Heart right ventricle (tissue), 16 donors: ENCODE measurements at regions not wholly inside any gene's neighbourhood (a gene's known extent, or its start where the extent isn't known, plus 50 kb on each side); places are given as distances from the start of the nearest gene placed in this dataset.

Experiments used
- ATAC-seq, 8 donors: fragments of 200-7000 bp; cut with Tn5 transposase; one replicate each; pipeline ENCODE4 v1.9.1; 2020; ENCODE audit warnings: mild to moderate bottlenecking in 8 of 8, moderate library complexity in 8 of 8, moderate number of reproducible peaks in 1 of 8
- DNase-seq, 2 donors: peaks; one replicate each; pipeline ENCODE4 v3.0.0-alpha.2; 2020
- H3K27ac ChIP-seq, 10 donors: fragments of 200-600 bp; sonication (generic) in 2 of 10; one replicate each; pipeline versions ENCODE4 v1.5.0 to v1.8.0; 2020 to 2022; ENCODE audit warnings: mild to moderate bottlenecking in 3 of 10
- H3K27me3 ChIP-seq, 7 donors: fragments of 200-600 bp; one replicate each; pipeline ENCODE4 v1.8.0; 2021 to 2022; ENCODE audit warnings: mild to moderate bottlenecking in 2 of 7
- H3K36me3 ChIP-seq, 9 donors: fragments of 200-600 bp; sonication (generic) in 1 of 9; one replicate each; pipeline versions ENCODE4 v1.5.0 to v1.8.0; 2020 to 2022; ENCODE audit warnings: mild to moderate bottlenecking in 2 of 9
- H3K4me1 ChIP-seq, 9 donors: fragments of 200-600 bp; sonication (generic) in 1 of 9; one replicate each; pipeline versions ENCODE4 v1.5.0 to v1.8.0; 2020 to 2022; ENCODE audit warnings: mild to moderate bottlenecking in 4 of 9
- H3K4me3 ChIP-seq, 10 donors: fragments of 200-600 bp; sonication (generic) in 2 of 10; one replicate each; pipeline versions ENCODE4 v1.5.0 to v1.8.0; 2020 to 2022; ENCODE audit warnings: mild to moderate bottlenecking in 7 of 10, moderate library complexity in 2 of 10
- H3K9me3 ChIP-seq, 11 donors: fragments of 200-600 bp in 10 of 11; sonication (generic) in 2 of 11; one replicate each; pipeline versions ENCODE4 v1.5.0 to v1.8.0; 2013 to 2022; ENCODE audit warnings: mild to moderate bottlenecking in 2 of 11, control low read depth in 1 of 11, moderate library complexity in 1 of 11
- CTCF ChIP-seq, 9 donors: fragments of 200-600 bp; sonication (generic) in 2 of 9; IDR thresholded peaks; one replicate each; pipeline versions ENCODE4 v1.5.0 to v1.8.0; 2021 to 2022; ENCODE audit warnings: antibody characterized with exemption in 9 of 9, mild to moderate bottlenecking in 5 of 9, moderate library complexity in 1 of 9
- WGBS, 2 donors: extraction: QIAGEN DNeasy Blood & Tissue Kit; methylation state at CpG; one replicate each; pipeline ENCODE4 v1.1.7; 2013; ENCODE audit warnings: inconsistent platforms in 1 of 2; 5-methylcytosine and 5-hydroxymethylcytosine counted together
- intact Hi-C, 10 donors: fragments of 100-400 bp; cut with DNase I; formaldehyde crosslinking; loops; one replicate each; pipeline versions ENCODE4 v1.11.1 to v1.14.2; 2022
- donor health status: Arrhythmogenic right ventricular cardiomyopathy.
- donor health status: ischemic (EF 13 %, LVEDD 7.1; RV severe dilation, severe dysfunction).
- donor health status: healthy with polysubstance abuse.
- donor health status: DM: no; HTN: yes; CAD: no.
- donor health status: DM: no; HTN: no; CAD: no.
- donor health status: ischemic (EF 25% LVEDD 6.9; RV normal size, moderate dysfunction).
- donor health status: ischemic (EF 25% LVEDD 5.7; RV mildly dilated, moderate dysfunction).
- donor health status: healthy.
- donor health status: DM: yes; HTN: yes; CAD: no.
- donor health status: Ischemic cardiomyopathy.
- donor health status: ischemic (EF 35%, LVEDD 5.7; RV mildly dilated, moderate dysfunction).
- donor health status: nonischemic (EF 11% LVEDD 7.7; RV severe dilation, severe dysfunction).
- donor health status: DM: yes; HTN: yes; CAD: no.
- donor health status: PGD.
- donor health status: ischemic (EF 29% LVEDD 5.4; RV normal size, mild dysfunction).
- donor health status: nonischemic (EF 23%, LVEDD 6.1; RV moderate dilation, normal function).

- Histone ChIP-seq H3K27me3 (peaks cover 0 to 13% (median 0%) of the 10 kb centered on the region in 7 donors), H3K4me1 (no peaks in the 10 kb centered on the region), H3K9me3 (no peaks in the 10 kb centered on the region), H3K4me3 (no peak overlapping the region), H3K36me3 (no peaks in the 10 kb centered on the region), H3K27ac (no peak overlapping the region)
- DNase-seq (no peak), ATAC-seq (no peak)
- intact Hi-C loops, result no loop called here
- 44 to 51% methylated on average over 7 of the region's 7 CpGs for WGBS, 2 donors
- TF ChIP-seq CTCF (IDR thresholded peaks at IDR 0.05), result no peak
These were observed 166.8 kb upstream of the TOX3 start for GRCh38 chr16:52713740-52714139.

- DNase-seq (no peak), ATAC-seq (no peak)
- Histone ChIP-seq H3K36me3 (no peaks in the 10 kb centered on the region), H3K9me3 (no peaks in the 10 kb centered on the region), H3K4me3 (no peak overlapping the region), H3K27me3 (peaks cover 0 to 13% (median 0%) of the 10 kb centered on the region in 7 donors), H3K4me1 (no peaks in the 10 kb centered on the region), H3K27ac (no peak overlapping the region)
- no peak for TF ChIP-seq CTCF (IDR thresholded peaks at IDR 0.05)
- 48 to 51% methylated on average over 3 of the region's 3 CpGs for WGBS, 2 donors
- intact Hi-C loops, result no loop called here
These were observed 162.4 kb upstream of the TOX3 start for GRCh38 chr16:52709306-52709705.

DNA sequence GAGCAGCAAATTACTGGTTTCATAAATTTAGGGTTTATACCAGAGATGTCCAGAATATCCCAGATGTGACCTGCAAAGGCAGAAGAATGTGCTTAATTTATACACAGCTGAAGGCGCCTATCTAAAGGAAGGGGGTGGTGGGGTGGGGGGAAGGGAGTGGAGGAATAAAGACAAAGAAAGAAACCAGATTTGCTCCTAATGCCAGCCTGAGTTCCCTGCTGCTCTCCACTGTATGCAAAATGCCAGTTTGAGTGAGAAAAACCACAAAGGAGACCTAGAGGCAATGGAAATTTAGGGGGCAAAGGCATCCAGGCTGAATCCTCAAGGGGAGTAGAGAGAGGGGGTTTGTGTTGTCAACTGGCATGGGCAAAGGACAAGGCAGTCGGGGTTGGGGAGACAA lies 161.5 kb upstream of the TOX3 start:
- no peaks in the 10 kb centered on the region for H3K4me1 ChIP-seq
- 56 to 58% methylated on average over 2 of the region's 2 CpGs for WGBS, 2 donors
- H3K27ac ChIP-seq, result no peak overlapping the region
- intact Hi-C loops, result no loop called here
- peaks cover 0 to 13% (median 0%) of the 10 kb centered on the region in 7 donors for H3K27me3 ChIP-seq
- no peak for TF ChIP-seq CTCF (IDR thresholded peaks at IDR 0.05)
- ATAC-seq (no peak), DNase-seq (no peak)
- H3K4me3 ChIP-seq, result no peak overlapping the region
- no peaks in the 10 kb centered on the region for H3K36me3 ChIP-seq
- no peaks in the 10 kb centered on the region for H3K9me3 ChIP-seq

DNA sequence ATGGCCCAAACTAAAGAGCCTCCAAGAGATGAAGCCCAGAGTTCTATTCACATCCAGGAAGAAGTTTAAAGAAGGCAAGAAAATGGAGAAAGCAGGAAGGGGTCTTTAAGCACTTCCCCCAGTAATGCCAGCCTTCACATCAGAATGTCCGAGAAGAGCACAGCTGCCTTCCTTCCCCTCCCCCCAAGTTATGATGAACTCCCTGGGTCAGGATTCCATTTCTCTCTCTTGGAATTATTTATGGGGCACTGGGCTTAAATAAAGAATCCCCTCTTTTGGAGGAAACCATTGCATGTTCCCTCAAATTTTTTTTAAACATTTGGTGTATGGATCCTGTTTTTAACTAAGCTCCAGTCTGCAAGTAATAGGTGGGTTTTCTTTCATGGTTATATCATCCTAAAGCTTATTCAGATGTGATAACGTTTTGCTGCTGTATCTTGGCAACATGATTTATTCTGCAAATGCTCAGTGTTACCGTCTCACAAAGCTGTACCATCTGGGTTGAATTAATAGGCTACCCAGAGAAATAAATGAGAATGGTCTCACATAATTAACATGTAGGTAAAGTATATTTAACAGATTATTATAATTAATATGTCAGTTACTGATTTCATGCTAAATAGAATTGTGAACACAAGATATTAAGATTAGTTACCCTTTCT lies 160.9 kb upstream of the TOX3 start:
- Histone ChIP-seq H3K4me1 (no peaks in the 10 kb centered on the region), H3K9me3 (no peaks in the 10 kb centered on the region), H3K36me3 (no peaks in the 10 kb centered on the region), H3K4me3 (no peak overlapping the region), H3K27ac (no peak overlapping the region), H3K27me3 (peaks cover 0 to 13% (median 0%) of the 10 kb centered on the region in 7 donors)
- 45 to 51% methylated on average over 3 of the region's 3 CpGs for WGBS, 2 donors
- DNase-seq (no peak), ATAC-seq (no peak)
- TF ChIP-seq CTCF (IDR thresholded peaks at IDR 0.05), result no peak
- intact Hi-C loops, result no loop called here
